GM12891 (cell line): ENCODE measurements at regions not wholly inside any gene's neighbourhood (a gene's known extent, or its start where the extent isn't known, plus 50 kb on each side); places are given as distances from the start of the nearest gene placed in this dataset.
"Not testable (repeated sequence)": the region's sequence is repeated elsewhere in the genome, so short reads cannot be mapped to it uniquely, and the experiment has no call there.

Experiments used
- PAX5 ChIP-seq: IDR thresholded peaks from 2 replicates; pipeline ENCODE4 v1.6.1; 2011; ENCODE audit warnings: low read length, moderate library complexity, mild to moderate bottlenecking; ENCODE audit not compliant: insufficient read depth, severe bottlenecking
- POLR2A ChIP-seq: IDR thresholded peaks from 2 replicates; pipeline ENCODE4 v1.6.1; 2011; ENCODE audit warnings: low read depth, low read length, control low read depth
- POLR2AphosphoS5 ChIP-seq: IDR thresholded peaks from 2 replicates; pipeline ENCODE4 v1.6.1; 2011; ENCODE audit warnings: low read depth, low read length, control low read depth
- POU2F2 ChIP-seq: IDR thresholded peaks from 2 replicates; pipeline ENCODE4 v1.6.1; 2011; ENCODE audit warnings: low read depth, mild to moderate bottlenecking, control low read depth, low read length, moderate library complexity
- SPI1 ChIP-seq: IDR thresholded peaks from 2 replicates; pipeline ENCODE4 v1.6.1; 2011; ENCODE audit warnings: low read depth, low read length, control low read depth
- TAF1 ChIP-seq: IDR thresholded peaks from 2 replicates; pipeline ENCODE4 v1.6.1; 2011; ENCODE audit warnings: low read depth, low read length, control low read depth

DNA sequence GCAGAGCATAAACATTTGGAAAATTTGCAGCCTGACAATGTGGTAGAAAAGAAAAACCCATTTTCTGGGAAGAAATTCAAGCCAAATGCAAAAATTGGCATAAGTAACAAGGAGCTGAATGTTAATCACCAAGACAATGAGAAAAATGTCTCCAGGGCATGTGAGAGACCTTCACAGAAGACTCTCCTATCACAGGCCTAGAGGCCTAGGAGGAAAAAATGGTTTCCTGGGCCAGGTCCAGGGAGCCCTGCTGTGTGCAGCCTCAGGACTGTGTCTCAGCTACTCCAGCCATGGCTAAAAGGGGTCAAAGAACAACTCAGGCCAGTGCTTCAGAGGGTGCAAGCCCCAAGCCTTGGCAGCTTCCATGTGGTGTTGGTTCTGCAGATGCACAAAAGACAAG lies 362.4 kb downstream of the FAM47B start:
- TF ChIP-seq POLR2AphosphoS5, POLR2A, PAX5, POU2F2, SPI1, TAF1: not testable (repeated sequence)
